B cell (primary cell): ENCODE measurements at regions not wholly inside any gene's neighbourhood (a gene's known extent, or its start where the extent isn't known, plus 50 kb on each side); places are given as distances from the start of the nearest gene placed in this dataset.

Source experiments
- ATAC-seq: fragments of 200-7000 bp; cut with Tn5 transposase; one replicate; pipeline ENCODE4 v1.10.0; 2021; ENCODE audit warnings: low read depth, mild to moderate bottlenecking, moderate number of reproducible peaks, moderate library complexity
- CTCF ChIA-PET: fragments of 350-600 bp; sonication (Branson Sonifier 250); formaldehyde crosslinking; loops from one replicate; lab custom pipeline; 2021; ENCODE audit warnings: antibody characterized with exemption, inconsistent platforms; lab: Charles Lee
- POLR2A ChIA-PET: fragments of 350-600 bp; sonication (Branson Sonifier 250); formaldehyde crosslinking; loops from one replicate; lab custom pipeline; 2021; ENCODE audit warnings: antibody characterized with exemption; lab: Charles Lee
- DNase-seq: peaks from one replicate; pipeline ENCODE4 v3.0.0; 2013
- H2AFZ ChIP-seq: 2 replicates; pipeline ENCODE4 v1.6.1; 2012; ENCODE audit warnings: mild to moderate bottlenecking, low read depth, low read length; ENCODE audit not compliant: insufficient read depth, poor library complexity, severe bottlenecking
- H3K27ac ChIP-seq, 2 donors: 1 replicate in 1 of 2; 2 replicates in 1 of 2; pipeline ENCODE4 v1.5.1; 2012 to 2013; ENCODE audit warnings: low read length in 2 of 2, mild to moderate bottlenecking in 2 of 2, moderate library complexity in 1 of 2
- H3K27me3 ChIP-seq, 4 experiments: fragments of 200-600 bp in 1 of 4; sonication (generic) in 1 of 4; replicated peaks in 1 of 4; 1 replicate in 2 of 4; 2 replicates in 2 of 4; pipeline versions ENCODE4 v1.6.1 to v1.7.0; 2013 to 2016; ENCODE audit warnings: low read length in 3 of 4, mild to moderate bottlenecking in 2 of 4, mixed read lengths in 1 of 4, moderate library complexity in 1 of 4; ENCODE audit not compliant: insufficient read depth in 4 of 4, control insufficient read depth in 3 of 4; ENCODE audit errors: control extremely low read depth in 1 of 4
- H3K36me3 ChIP-seq, 2 experiments: replicated peaks in 1 of 2; 1 replicate in 1 of 2; 2 replicates in 1 of 2; pipeline versions ENCODE4 v1.6.1 to v1.7.1; 2013; ENCODE audit warnings: low read length in 1 of 2; ENCODE audit not compliant: insufficient read depth in 2 of 2, control insufficient read depth in 1 of 2; ENCODE audit errors: control extremely low read depth in 1 of 2, extremely low read depth in 1 of 2
- H3K4me1 ChIP-seq, 2 donors: fragments of 200-600 bp in 1 of 2; sonication (generic) in 1 of 2; 1 replicate in 1 of 2; 2 replicates in 1 of 2; pipeline versions ENCODE4 v1.5.1 to v1.6.1; 2013 to 2017; ENCODE audit warnings: low read length in 2 of 2; ENCODE audit not compliant: control insufficient read depth in 2 of 2, insufficient read depth in 2 of 2
- H3K4me2 ChIP-seq: replicated peaks from 2 replicates; pipeline ENCODE3; 2012; ENCODE audit warnings: mild to moderate bottlenecking, low read depth, low read length; ENCODE audit not compliant: poor library complexity, severe bottlenecking
- H3K4me3 ChIP-seq, 5 experiments: fragments of 200-600 bp in 1 of 5; sonication (generic) in 1 of 5; 1 replicate in 3 of 5; 2 replicates in 2 of 5; pipeline versions ENCODE4 v1.5.1 to v1.7.0; 2011 to 2016; ENCODE audit warnings: low read length in 4 of 5, mild to moderate bottlenecking in 4 of 5, low read depth in 2 of 5, control low read depth in 1 of 5, moderate library complexity in 1 of 5; ENCODE audit not compliant: insufficient read depth in 1 of 5; ENCODE audit errors: control extremely low read depth in 1 of 5, extremely low read depth in 1 of 5
- H3K79me2 ChIP-seq: fragments of 200-600 bp; sonication (generic); one replicate; pipeline ENCODE4 v1.6.0; 2016; ENCODE audit warnings: low read length; ENCODE audit not compliant: control insufficient read depth, insufficient read depth
- H3K9ac ChIP-seq: fragments of 200-600 bp; sonication (generic); 2 replicates; pipeline ENCODE4 v1.6.1; 2017; ENCODE audit warnings: mild to moderate bottlenecking, low read length, moderate library complexity
- H3K9me3 ChIP-seq, 3 donors: one replicate each; pipeline versions ENCODE4 v1.6.1 to v1.7.1; 2013; ENCODE audit warnings: low read length in 2 of 3; ENCODE audit not compliant: control insufficient read depth in 2 of 3, insufficient read depth in 1 of 3; ENCODE audit errors: control extremely low read depth in 1 of 3
- H4K20me1 ChIP-seq: 2 replicates; pipeline ENCODE4 v1.6.0; 2012; ENCODE audit warnings: mild to moderate bottlenecking, low read length; ENCODE audit not compliant: insufficient read depth, control insufficient read depth, poor library complexity, severe bottlenecking
- H3K27ac Mint-ChIP-seq: one replicate; pipeline ENCODE4 v1.8.0; 2021; ENCODE audit warnings: mixed read lengths
- H3K27me3 Mint-ChIP-seq: one replicate; pipeline ENCODE4 v1.8.0; 2021; ENCODE audit warnings: mixed read lengths
- H3K4me1 Mint-ChIP-seq: one replicate; pipeline ENCODE4 v1.8.0; 2021; ENCODE audit warnings: mixed read lengths
- H3K4me3 Mint-ChIP-seq: one replicate; pipeline ENCODE4 v1.8.0; 2021; ENCODE audit warnings: mixed read lengths
- H3K9me3 Mint-ChIP-seq: one replicate; pipeline ENCODE4 v1.8.0; 2022; ENCODE audit warnings: mixed read lengths; ENCODE audit not compliant: insufficient read depth
- CTCF ChIP-seq: fragments of 200-600 bp; IDR thresholded peaks from one replicate; pipeline ENCODE4 v1.8.0; 2022; ENCODE audit warnings: antibody characterized with exemption, mild to moderate bottlenecking
- EZH2 ChIP-seq: IDR thresholded peaks from 2 replicates; pipeline ENCODE4 v1.6.1; 2012; ENCODE audit warnings: borderline replicate concordance, low read depth, mild to moderate bottlenecking, moderate library complexity, low read length; ENCODE audit not compliant: insufficient read depth, poor library complexity, severe bottlenecking
- WGBS: methylation state at CpG from one replicate; pipeline ENCODE4 v1.1.5; 2013; ENCODE audit warnings: missing lambda C conversion rate; ENCODE audit not compliant: insufficient coverage; 5-methylcytosine and 5-hydroxymethylcytosine counted together
- intact Hi-C: fragments of 100-400 bp; cut with micrococcal nuclease; formaldehyde crosslinking; loops from one replicate; pipeline ENCODE4 v1.10.0; 2022

GRCh38 chr6:41453244-41453643 lies 92.9 kb upstream of the FOXP4 start:
- 95% methylated on average over 7 of the region's 13 CpGs for WGBS
- Histone ChIP-seq H4K20me1 (no peaks in the 10 kb centered on the region), H3K4me3 (no peak overlapping the region), H3K9me3 (no peaks in the 10 kb centered on the region), H3K36me3 (no peaks in the 10 kb centered on the region), H3K27me3 (peaks cover 0 to 18% (median 0%) of the 10 kb centered on the region in 4 experiments), H2AFZ (no peak overlapping the region), H3K9ac (no peak overlapping the region), H3K4me2 (no peak overlapping the region), H3K27ac (no peak overlapping the region), H3K4me1 (no peaks in the 10 kb centered on the region), H3K79me2 (no peaks in the 10 kb centered on the region)
- DNase-seq (no peak), ATAC-seq (no peak)
- H3K9me3 Mint-ChIP-seq = no peaks in the 10 kb centered on the region
- ChIA-PET CTCF (no interaction called here), POLR2A (no interaction called here)
- no peaks in the 10 kb centered on the region for H3K4me1 Mint-ChIP-seq
- no peak overlapping the region for H3K4me3 Mint-ChIP-seq
- no peaks in the 10 kb centered on the region for H3K27me3 Mint-ChIP-seq
- intact Hi-C loops = no loop called here
- no peak for TF ChIP-seq EZH2
- no peak overlapping the region for H3K27ac Mint-ChIP-seq

- no peak overlapping the region for H3K9ac ChIP-seq
- H3K9me3 Mint-ChIP-seq = no peaks in the 10 kb centered on the region
- no peak overlapping the region for H3K27ac ChIP-seq
- no peaks in the 10 kb centered on the region for H4K20me1 ChIP-seq
- WGBS = 92% methylated on average over 9 of the region's 9 CpGs
- ATAC-seq = no peak
- no peaks in the 10 kb centered on the region for H3K36me3 ChIP-seq
- H2AFZ ChIP-seq = no peak overlapping the region
- TF ChIP-seq EZH2 (no peak), CTCF (no peak)
- DNase-seq = no peak
- H3K4me3 Mint-ChIP-seq = no peak overlapping the region
- no peaks in the 10 kb centered on the region for H3K4me1 Mint-ChIP-seq
- CTCF ChIA-PET = interaction anchor here (4.0 kb wide), 1 partner anchor 30 kb away, joined by 34 read pairs; no protein-coding TSS in a partner anchor
- POLR2A ChIA-PET = interaction anchor here (0.5 kb wide), 1 partner anchor 32 kb away, joined by 4 read pairs; no protein-coding TSS in a partner anchor
- no peaks in the 10 kb centered on the region for H3K79me2 ChIP-seq
- no peaks in the 10 kb centered on the region for H3K9me3 ChIP-seq
- H3K27me3 ChIP-seq = peaks cover 0 to 20% (median 0%) of the 10 kb centered on the region in 4 experiments
- no peaks in the 10 kb centered on the region for H3K4me1 ChIP-seq
- peaks cover 5% of the 10 kb centered on the region for H3K27me3 Mint-ChIP-seq
- no peak overlapping the region for H3K4me2 ChIP-seq
- intact Hi-C loops = no loop called here
- H3K27ac Mint-ChIP-seq = no peak overlapping the region
- no peak overlapping the region for H3K4me3 ChIP-seq
Measured at GRCh38 chr6:41454189-41454789, 91.9 kb upstream of the FOXP4 start.
